ENCODE measurements at regions not wholly inside any gene's neighbourhood (a gene's known extent, or its start where the extent isn't known, plus 50 kb on each side); places are given as distances from the start of the nearest gene placed in this dataset.

GRCh38 chr13:22618002-22618401, 562.8 kb upstream of the SGCG start:
- no peak for TF ChIP-seq CTCF (IDR thresholded peaks at IDR 0.05)
- no peak for TF ChIP-seq POLR2A (IDR thresholded peaks at IDR 0.05)

Measured in lower leg skin (tissue), 3 donors.